Fibroblast of mammary gland (primary cell): ENCODE measurements at regions not wholly inside any gene's neighbourhood (a gene's known extent, or its start where the extent isn't known, plus 50 kb on each side); places are given as distances from the start of the nearest gene placed in this dataset.
"Not testable (repeated sequence)": the region's sequence is repeated elsewhere in the genome, so short reads cannot be mapped to it uniquely, and the experiment has no call there.

Source experiments
- DNase-seq: peaks from one replicate; pipeline ENCODE4 v3.0.0-alpha.2; 2010; ENCODE audit warnings: low read depth
- H3K4me3 ChIP-seq: 2 replicates; pipeline ENCODE4 v1.5.1; 2011; ENCODE audit warnings: low read depth, mild to moderate bottlenecking, low read length, moderate library complexity; ENCODE audit not compliant: control insufficient read depth
- CTCF ChIP-seq: conservative IDR thresholded peaks from 2 replicates; pipeline ENCODE4 v1.5.1; 2011; ENCODE audit warnings: low read depth, low read length, inconsistent platforms; ENCODE audit not compliant: control insufficient read depth, insufficient read depth

GRCh38 chr2:123853161-123853560 lies 171.9 kb upstream of the CNTNAP5 start:
- DNase-seq: no peak
- TF ChIP-seq CTCF: no peak
- no peak overlapping the region for H3K4me3 ChIP-seq

GRCh38 chr2:123859031-123859430 lies 166.1 kb upstream of the CNTNAP5 start:
- H3K4me3 ChIP-seq: not testable (repeated sequence)

GRCh38 chr2:123864416-123864815 lies 160.7 kb upstream of the CNTNAP5 start:
- H3K4me3 ChIP-seq: no peak overlapping the region
- no peak for TF ChIP-seq CTCF
- no peak for DNase-seq

More at GRCh38 chr2:123859031-123859430, 166.1 kb upstream of the CNTNAP5 start:
- DNase-seq: not testable (repeated sequence)

- TF ChIP-seq CTCF: no peak
- H3K4me3 ChIP-seq: no peak overlapping the region
- DNase-seq: no peak
Observed at GRCh38 chr2:123870206-123870880, 154.7 kb upstream of the CNTNAP5 start.

GRCh38 chr2:123870881-123871276 lies 154.2 kb upstream of the CNTNAP5 start:
- DNase-seq: no peak
- TF ChIP-seq CTCF: no peak
- H3K4me3 ChIP-seq: no peak overlapping the region

GRCh38 chr2:123890148-123890547 lies 134.9 kb upstream of the CNTNAP5 start:
- DNase-seq: no peak
- TF ChIP-seq CTCF: no peak
- H3K4me3 ChIP-seq: no peak overlapping the region

- no peak overlapping the region for H3K4me3 ChIP-seq
- DNase-seq: no peak
- TF ChIP-seq CTCF: no peak
Observed at GRCh38 chr2:123894167-123894566, 130.9 kb upstream of the CNTNAP5 start.
